Effector memory CD4-positive, alpha-beta T cell (primary cell): ENCODE measurements at regions not wholly inside any gene's neighbourhood (a gene's known extent, or its start where the extent isn't known, plus 50 kb on each side); places are given as distances from the start of the nearest gene placed in this dataset.

Experiments used
- DNase-seq, 3 donors: peaks; one replicate each; pipeline ENCODE4 v3.0.0-alpha.2; 2020
- H3K27ac ChIP-seq: 2 replicates; pipeline ENCODE4 v1.7.0; 2013; ENCODE audit warnings: mild to moderate bottlenecking, low read length, moderate library complexity; ENCODE audit not compliant: insufficient read depth, poor library complexity, severe bottlenecking
- H3K27me3 ChIP-seq: replicated peaks from 2 replicates; pipeline ENCODE4 v1.7.0; 2013; ENCODE audit warnings: mild to moderate bottlenecking, low read length; ENCODE audit not compliant: insufficient read depth, control insufficient read depth, poor library complexity, severe bottlenecking
- H3K36me3 ChIP-seq: 2 replicates; pipeline ENCODE4 v1.7.0; 2013; ENCODE audit warnings: mild to moderate bottlenecking, low read length, moderate library complexity; ENCODE audit not compliant: control insufficient read depth, insufficient read depth
- H3K4me1 ChIP-seq: 2 replicates; pipeline ENCODE4 v1.7.0; 2013; ENCODE audit warnings: low read length, mild to moderate bottlenecking; ENCODE audit not compliant: control insufficient read depth, insufficient read depth, poor library complexity, severe bottlenecking
- H3K4me3 ChIP-seq: 2 replicates; pipeline ENCODE4 v1.7.0; 2013; ENCODE audit warnings: low read length, low read depth, mild to moderate bottlenecking; ENCODE audit not compliant: insufficient read depth, poor library complexity, severe bottlenecking
- H3K9me3 ChIP-seq: 2 replicates; pipeline ENCODE4 v1.7.0; 2013; ENCODE audit warnings: mild to moderate bottlenecking, low read length, moderate library complexity; ENCODE audit not compliant: control insufficient read depth

GRCh38 chr11:134639586-134640330 lies 227.7 kb upstream of the B3GAT1 start:
- no peaks in the 10 kb centered on the region for H3K27me3 ChIP-seq
- no peak overlapping the region for H3K4me3 ChIP-seq
- no peak overlapping the region for H3K27ac ChIP-seq
- no peaks in the 10 kb centered on the region for H3K9me3 ChIP-seq
- H3K36me3 ChIP-seq: no peaks in the 10 kb centered on the region
- DNase-seq: no peak
- H3K4me1 ChIP-seq: no peaks in the 10 kb centered on the region

GRCh38 chr11:134638796-134639430 lies 226.9 kb upstream of the B3GAT1 start:
- Histone ChIP-seq H3K4me1 (no peaks in the 10 kb centered on the region), H3K27ac (no peak overlapping the region), H3K9me3 (no peaks in the 10 kb centered on the region), H3K4me3 (no peak overlapping the region), H3K27me3 (no peaks in the 10 kb centered on the region), H3K36me3 (no peaks in the 10 kb centered on the region)
- DNase-seq: no peak

GRCh38 chr11:134637091-134638015 lies 225.3 kb upstream of the B3GAT1 start:
- no peak overlapping the region for H3K4me3 ChIP-seq
- no peak for DNase-seq
- no peaks in the 10 kb centered on the region for H3K36me3 ChIP-seq
- no peaks in the 10 kb centered on the region for H3K4me1 ChIP-seq
- no peak overlapping the region for H3K27ac ChIP-seq
- H3K27me3 ChIP-seq: no peaks in the 10 kb centered on the region
- H3K9me3 ChIP-seq: no peaks in the 10 kb centered on the region

- Histone ChIP-seq H3K4me3 (no peak overlapping the region), H3K36me3 (no peaks in the 10 kb centered on the region), H3K9me3 (no peaks in the 10 kb centered on the region), H3K27ac (no peak overlapping the region), H3K27me3 (no peaks in the 10 kb centered on the region), H3K4me1 (no peaks in the 10 kb centered on the region)
- DNase-seq: no peak
These were observed 224.0 kb upstream of the B3GAT1 start for GRCh38 chr11:134636071-134636470.

- no peaks in the 10 kb centered on the region for H3K9me3 ChIP-seq
- H3K27me3 ChIP-seq: no peaks in the 10 kb centered on the region
- no peaks in the 10 kb centered on the region for H3K4me1 ChIP-seq
- no peak overlapping the region for H3K27ac ChIP-seq
- no peaks in the 10 kb centered on the region for H3K36me3 ChIP-seq
- DNase-seq: no peak
- no peak overlapping the region for H3K4me3 ChIP-seq
These were observed 223.1 kb upstream of the B3GAT1 start for GRCh38 chr11:134634897-134635831.

- Histone ChIP-seq H3K4me3 (no peak overlapping the region), H3K4me1 (no peaks in the 10 kb centered on the region), H3K27ac (no peak overlapping the region), H3K9me3 (no peaks in the 10 kb centered on the region), H3K36me3 (no peaks in the 10 kb centered on the region), H3K27me3 (no peaks in the 10 kb centered on the region)
- no peak for DNase-seq
These were observed 221.2 kb upstream of the B3GAT1 start for GRCh38 chr11:134633276-134633675.

GRCh38 chr11:134632347-134633119 lies 220.5 kb upstream of the B3GAT1 start:
- no peak for DNase-seq
- H3K4me3 ChIP-seq: no peak overlapping the region
- no peak overlapping the region for H3K27ac ChIP-seq
- no peaks in the 10 kb centered on the region for H3K36me3 ChIP-seq
- no peaks in the 10 kb centered on the region for H3K9me3 ChIP-seq
- no peaks in the 10 kb centered on the region for H3K27me3 ChIP-seq
- H3K4me1 ChIP-seq: no peaks in the 10 kb centered on the region

GRCh38 chr11:134630861-134631260 lies 218.8 kb upstream of the B3GAT1 start:
- no peak for DNase-seq
- Histone ChIP-seq H3K27ac (no peak overlapping the region), H3K27me3 (no peaks in the 10 kb centered on the region), H3K4me1 (no peaks in the 10 kb centered on the region), H3K9me3 (no peaks in the 10 kb centered on the region), H3K36me3 (no peaks in the 10 kb centered on the region), H3K4me3 (no peak overlapping the region)

- no peaks in the 10 kb centered on the region for H3K4me1 ChIP-seq
- no peaks in the 10 kb centered on the region for H3K27me3 ChIP-seq
These were observed 216.4 kb upstream of the B3GAT1 start for GRCh38 chr11:134628426-134628825.

More at GRCh38 chr11:134628426-134628825, 216.4 kb upstream of the B3GAT1 start:
- no peak for DNase-seq
- Histone ChIP-seq H3K9me3 (no peaks in the 10 kb centered on the region), H3K27ac (no peak overlapping the region), H3K36me3 (no peaks in the 10 kb centered on the region), H3K4me3 (no peak overlapping the region)
